GM12874 (cell line): ENCODE measurements at regions not wholly inside any gene's neighbourhood (a gene's known extent, or its start where the extent isn't known, plus 50 kb on each side); places are given as distances from the start of the nearest gene placed in this dataset.

Source experiments
- TF ChIP-seq, protein P1 (sequence below): IDR thresholded peaks from 2 replicates; pipeline ENCODE4 v1.5.1; 2011; ENCODE audit warnings: low read depth, mild to moderate bottlenecking, control low read depth, low read length, moderate library complexity; ENCODE audit not compliant: insufficient read depth

DNA sequence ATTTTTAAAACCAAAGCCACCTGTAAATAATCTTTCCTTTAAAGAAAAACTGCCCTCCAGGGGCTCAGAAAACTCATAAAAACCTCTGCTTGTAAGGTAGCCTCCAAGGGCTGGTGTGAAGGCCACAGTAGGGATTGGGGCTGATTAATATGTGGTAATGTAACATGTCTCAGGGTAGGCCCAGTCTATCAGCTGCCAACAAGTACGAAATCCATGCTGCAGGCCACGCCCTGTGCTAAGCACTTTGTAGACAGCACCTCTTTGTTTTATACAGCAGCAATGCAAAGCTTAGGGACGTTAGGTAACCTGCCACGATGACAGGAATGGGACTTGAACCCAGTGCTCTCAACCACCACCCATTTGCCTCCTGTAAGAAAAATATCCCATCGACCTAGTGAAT, 65.6 kb upstream of the PRICKLE2 start:
- TF ChIP-seq, protein P1, sequence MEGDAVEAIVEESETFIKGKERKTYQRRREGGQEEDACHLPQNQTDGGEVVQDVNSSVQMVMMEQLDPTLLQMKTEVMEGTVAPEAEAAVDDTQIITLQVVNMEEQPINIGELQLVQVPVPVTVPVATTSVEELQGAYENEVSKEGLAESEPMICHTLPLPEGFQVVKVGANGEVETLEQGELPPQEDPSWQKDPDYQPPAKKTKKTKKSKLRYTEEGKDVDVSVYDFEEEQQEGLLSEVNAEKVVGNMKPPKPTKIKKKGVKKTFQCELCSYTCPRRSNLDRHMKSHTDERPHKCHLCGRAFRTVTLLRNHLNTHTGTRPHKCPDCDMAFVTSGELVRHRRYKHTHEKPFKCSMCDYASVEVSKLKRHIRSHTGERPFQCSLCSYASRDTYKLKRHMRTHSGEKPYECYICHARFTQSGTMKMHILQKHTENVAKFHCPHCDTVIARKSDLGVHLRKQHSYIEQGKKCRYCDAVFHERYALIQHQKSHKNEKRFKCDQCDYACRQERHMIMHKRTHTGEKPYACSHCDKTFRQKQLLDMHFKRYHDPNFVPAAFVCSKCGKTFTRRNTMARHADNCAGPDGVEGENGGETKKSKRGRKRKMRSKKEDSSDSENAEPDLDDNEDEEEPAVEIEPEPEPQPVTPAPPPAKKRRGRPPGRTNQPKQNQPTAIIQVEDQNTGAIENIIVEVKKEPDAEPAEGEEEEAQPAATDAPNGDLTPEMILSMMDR: no peak

DNA sequence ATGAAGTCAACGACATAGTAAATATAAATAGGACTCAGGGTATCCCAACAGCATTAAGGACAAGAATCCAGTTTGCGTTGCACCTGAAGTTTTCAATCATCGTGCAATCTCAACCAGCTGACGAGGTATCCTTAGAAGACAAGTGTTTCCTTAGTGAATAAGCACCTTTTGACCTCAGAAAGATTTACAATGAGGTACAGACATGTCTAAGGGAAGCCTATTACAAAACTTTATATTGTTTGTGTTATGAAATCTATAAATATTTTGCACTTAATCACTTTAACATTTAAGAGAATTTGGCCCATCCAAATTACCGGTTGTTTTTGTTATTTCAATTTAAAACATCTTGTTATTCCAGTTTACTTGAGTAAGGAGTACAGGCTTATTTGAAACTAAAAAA, 64.9 kb upstream of the PRICKLE2 start:
- TF ChIP-seq, protein P1: no peak

DNA sequence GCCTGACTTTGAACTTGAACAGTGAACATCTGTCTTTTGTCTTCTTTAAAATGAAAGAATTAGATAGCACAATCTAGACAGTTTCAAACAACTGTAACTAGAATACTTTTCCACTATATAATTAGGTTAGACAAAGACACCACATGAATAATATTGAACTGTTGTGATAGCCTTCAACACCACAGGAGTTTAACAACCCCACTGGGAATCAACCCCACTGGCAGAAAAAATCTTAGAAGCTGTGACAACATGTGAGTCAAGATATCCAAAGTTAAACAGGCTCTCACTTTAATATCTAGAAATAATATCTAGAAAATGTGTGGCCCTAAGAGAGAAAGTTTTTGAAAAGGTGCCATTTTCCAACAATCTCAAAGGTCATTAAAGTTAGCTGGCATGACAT, 64.4 kb upstream of the PRICKLE2 start:
- TF ChIP-seq, protein P1: no peak

DNA sequence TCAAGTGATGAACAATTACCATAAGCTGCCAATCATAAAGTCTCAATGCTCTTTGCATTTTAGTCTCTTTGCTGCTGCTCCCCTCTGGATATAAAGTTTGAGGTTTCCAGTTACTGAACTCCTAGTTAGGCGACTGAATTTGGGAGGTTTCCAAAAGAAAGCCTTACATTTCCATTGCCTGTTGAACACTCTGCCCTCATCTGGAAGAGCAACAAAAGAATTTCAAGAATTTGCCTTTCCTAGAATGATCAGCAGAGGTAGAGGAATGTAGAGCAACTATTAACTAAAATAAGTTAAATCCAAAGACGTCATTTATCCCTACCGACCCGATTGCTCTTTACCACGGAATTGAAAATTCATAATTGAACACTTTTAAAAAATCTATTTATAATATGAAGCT, 53.4 kb upstream of the PRICKLE2 start:
- TF ChIP-seq, protein P1: no peak

DNA sequence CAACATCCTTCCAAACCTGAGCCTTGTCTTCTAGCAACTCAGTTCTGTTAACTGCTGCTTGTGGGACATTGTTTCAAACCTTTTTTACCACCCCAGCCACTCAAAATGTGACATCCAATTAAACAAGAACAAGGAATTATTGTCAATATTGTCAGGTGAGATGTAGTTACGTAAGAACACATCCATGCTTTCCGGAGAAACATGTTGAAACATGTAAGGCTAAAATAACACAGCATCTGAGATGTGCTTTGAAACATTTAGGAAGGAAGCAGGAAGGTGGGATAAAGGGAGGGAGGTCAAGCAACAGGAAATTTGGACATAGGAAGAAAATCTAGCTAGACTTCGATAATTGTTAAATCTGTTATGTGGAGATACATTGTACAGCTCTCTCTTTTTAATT, 50.9 kb upstream of the PRICKLE2 start:
- TF ChIP-seq, protein P1: no peak
